HG02610 (cell line): ENCODE measurements at regions not wholly inside any gene's neighbourhood (a gene's known extent, or its start where the extent isn't known, plus 50 kb on each side); places are given as distances from the start of the nearest gene placed in this dataset.

ENCODE experiments used
- ATAC-seq: cut with Tn5 transposase; IDR thresholded peaks from one replicate; pipeline ENCODE4 v1.9.1; 2021; ENCODE audit warnings: mild to moderate bottlenecking, moderate library complexity; ENCODE audit not compliant: unreplicated experiment

DNA sequence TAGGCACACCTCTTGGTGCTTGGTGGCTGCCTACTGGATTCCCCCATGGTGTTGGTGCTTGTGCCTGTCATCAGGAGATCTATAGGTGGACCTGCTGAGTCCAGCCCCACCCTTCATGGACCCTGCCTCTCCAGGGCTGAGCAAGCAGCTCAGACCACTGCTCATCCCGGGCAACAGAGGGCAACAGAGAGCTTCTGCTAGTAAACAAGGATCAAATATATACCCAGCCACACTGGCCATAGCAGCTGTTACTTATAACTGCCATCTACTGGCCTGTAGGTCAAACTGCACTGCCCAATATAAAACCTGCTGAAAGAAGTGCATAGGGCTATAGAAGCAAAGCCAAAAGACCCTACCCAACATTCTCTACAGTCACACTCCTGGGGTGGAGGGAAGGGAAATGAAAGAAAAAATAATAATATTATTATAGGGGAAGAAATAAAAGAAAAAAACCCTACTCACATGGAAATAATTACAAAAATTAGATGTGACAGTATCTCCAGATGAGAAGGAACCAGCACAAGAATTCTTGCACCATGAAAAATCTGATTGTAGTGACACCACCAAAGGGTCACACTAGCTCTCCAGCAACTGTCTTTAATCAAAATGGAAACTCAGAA lies 54.9 kb upstream of the ZNF800 start:
- peak; percentile 100 for ATAC-seq

DNA sequence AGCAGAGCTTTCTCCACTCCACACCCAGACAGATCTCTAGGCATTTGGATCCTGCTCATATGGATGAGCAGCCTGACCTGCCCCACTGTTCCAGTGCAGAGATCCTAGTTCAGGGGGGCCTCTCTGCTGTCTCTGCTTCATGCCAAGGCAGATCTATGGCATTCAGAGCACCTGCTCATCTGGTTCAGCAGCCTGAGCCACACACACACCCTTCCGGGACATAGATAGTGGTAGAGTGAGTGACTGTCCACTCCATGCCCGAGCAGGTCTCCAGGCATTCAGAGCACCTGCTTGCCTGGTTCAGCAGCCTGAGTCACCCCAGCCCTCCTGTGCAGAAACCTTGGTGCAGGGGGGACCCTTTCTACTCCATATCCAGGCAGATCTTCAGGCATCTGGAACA lies 54.3 kb upstream of the ZNF800 start:
- no peak for ATAC-seq
